HG02885 (cell line): ENCODE measurements at regions not wholly inside any gene's neighbourhood (a gene's known extent, or its start where the extent isn't known, plus 50 kb on each side); places are given as distances from the start of the nearest gene placed in this dataset.

Source experiments
- ATAC-seq: cut with Tn5 transposase; IDR thresholded peaks from one replicate; pipeline ENCODE4 v1.9.1; 2021; ENCODE audit warnings: mild to moderate bottlenecking; ENCODE audit not compliant: unreplicated experiment, poor library complexity

GRCh38 chr11:115918576-115918975 is 414.4 kb upstream of the CADM1 start:
- ATAC-seq, result no peak

DNA sequence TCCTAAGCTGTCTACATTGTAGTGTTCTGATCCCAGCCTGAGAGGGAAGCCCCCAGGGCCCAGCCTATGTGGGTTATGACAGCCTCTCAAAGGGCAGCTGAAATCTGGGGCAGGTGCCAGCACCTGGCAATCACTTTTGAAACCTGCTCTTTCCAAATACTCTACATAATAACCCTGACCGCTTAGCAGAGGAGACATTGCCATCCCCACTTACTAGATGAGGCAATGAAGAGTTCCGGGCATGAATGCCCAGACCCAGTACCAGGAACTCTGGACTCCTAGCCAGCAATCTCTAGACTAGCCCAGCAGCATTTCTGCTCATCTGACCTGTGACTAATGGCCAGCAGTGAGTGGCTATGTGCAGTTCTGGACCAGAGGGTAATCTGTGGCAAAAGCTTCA is 412.4 kb upstream of the CADM1 start:
- no peak for ATAC-seq

- ATAC-seq, result peak; percentile 76
Measured at GRCh38 chr11:115912484-115912945, 408.3 kb upstream of the CADM1 start.

DNA sequence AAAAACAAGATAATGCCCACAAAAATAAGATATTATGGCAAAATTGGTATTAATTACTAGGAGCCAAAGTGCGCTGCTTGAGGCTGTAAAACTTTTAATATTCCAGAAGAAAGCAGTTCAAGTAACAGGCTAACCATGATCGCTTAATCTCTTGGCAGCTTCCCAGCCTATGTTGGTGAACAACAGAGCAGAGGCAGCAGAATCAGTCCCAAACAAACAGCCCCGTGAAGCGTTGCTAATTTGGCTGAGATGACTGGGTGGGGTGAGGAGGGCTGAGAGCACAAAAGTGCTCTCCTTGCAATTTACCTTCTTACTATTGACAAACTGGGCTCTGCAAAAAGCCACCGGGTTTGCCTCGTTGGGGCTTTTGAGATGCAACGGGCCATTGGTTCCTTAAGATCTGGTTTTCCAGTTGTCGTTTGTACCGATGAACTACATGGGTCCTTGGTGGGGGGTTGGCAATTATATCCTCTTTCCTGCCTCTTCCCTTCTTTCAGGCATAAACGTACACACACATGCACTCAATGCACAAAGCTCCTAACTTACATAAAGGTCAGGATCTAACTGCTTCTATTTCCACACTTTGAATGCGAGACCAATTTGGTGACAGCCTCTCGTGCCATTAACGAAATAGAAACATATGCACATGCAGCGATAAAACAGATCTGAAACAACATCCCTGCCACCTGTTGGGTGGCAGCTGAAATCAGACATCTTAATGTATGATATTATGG is 407.6 kb upstream of the CADM1 start:
- ATAC-seq, result no peak

- no peak for ATAC-seq
Measured at GRCh38 chr11:115910379-115910778, 406.2 kb upstream of the CADM1 start.

GRCh38 chr11:115906171-115906570 is 402.0 kb upstream of the CADM1 start:
- ATAC-seq, result no peak

- no peak for ATAC-seq
Measured at GRCh38 chr11:115905341-115906000, 401.3 kb upstream of the CADM1 start.

DNA sequence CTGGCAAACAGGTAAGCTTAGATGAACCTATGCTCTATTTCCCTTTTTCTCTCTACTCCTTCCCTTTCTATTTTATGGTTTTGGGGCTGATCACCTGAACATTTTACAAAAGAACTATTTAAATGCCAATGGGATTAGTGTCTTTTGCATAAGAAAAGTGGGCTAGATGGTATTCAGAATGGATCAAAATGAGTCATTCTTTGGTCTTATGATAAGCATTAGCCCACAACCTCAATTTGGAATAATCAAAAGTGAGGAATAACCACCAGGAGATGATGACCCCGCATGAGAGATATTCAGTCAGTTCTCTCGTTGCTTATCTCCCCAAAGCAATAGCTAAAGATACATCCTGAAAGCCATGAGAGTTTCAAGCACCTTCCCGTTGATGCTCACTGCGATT is 399.0 kb upstream of the CADM1 start:
- ATAC-seq, result no peak

GRCh38 chr11:115901069-115901468 is 396.9 kb upstream of the CADM1 start:
- no peak for ATAC-seq

GRCh38 chr11:115900111-115900510 is 395.9 kb upstream of the CADM1 start:
- ATAC-seq, result no peak

- no peak for ATAC-seq
Measured at GRCh38 chr11:115897707-115898106, 393.5 kb upstream of the CADM1 start.

DNA sequence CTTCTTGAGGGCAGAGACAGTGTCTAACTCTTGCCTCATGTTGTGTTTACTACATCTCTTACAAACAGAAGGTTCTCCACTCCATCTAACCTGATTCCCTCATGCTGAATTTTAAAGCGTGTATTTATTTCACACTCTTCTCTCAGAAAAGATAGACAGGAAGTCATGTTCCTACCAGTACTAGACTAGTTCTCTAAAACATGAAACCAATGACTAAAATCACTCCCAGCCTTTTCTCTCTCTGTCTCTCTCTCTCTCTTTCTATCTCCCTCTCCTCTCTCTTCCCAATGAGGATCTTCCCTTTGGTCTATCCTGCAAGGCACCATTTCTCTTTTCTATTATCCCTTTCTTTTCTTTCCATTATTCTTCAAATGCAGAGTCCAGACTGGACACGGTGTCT is 391.9 kb upstream of the CADM1 start:
- ATAC-seq, result peak; percentile 63

GRCh38 chr11:115895594-115895993 is 391.4 kb upstream of the CADM1 start:
- ATAC-seq, result no peak

- ATAC-seq, result no peak
Measured at GRCh38 chr11:115894176-115894575, 390.0 kb upstream of the CADM1 start.

- no peak for ATAC-seq
Measured at GRCh38 chr11:115893461-115894099, 389.4 kb upstream of the CADM1 start.

GRCh38 chr11:115892016-115892415 is 387.8 kb upstream of the CADM1 start:
- no peak for ATAC-seq

GRCh38 chr11:115891581-115891980 is 387.4 kb upstream of the CADM1 start:
- no peak for ATAC-seq

DNA sequence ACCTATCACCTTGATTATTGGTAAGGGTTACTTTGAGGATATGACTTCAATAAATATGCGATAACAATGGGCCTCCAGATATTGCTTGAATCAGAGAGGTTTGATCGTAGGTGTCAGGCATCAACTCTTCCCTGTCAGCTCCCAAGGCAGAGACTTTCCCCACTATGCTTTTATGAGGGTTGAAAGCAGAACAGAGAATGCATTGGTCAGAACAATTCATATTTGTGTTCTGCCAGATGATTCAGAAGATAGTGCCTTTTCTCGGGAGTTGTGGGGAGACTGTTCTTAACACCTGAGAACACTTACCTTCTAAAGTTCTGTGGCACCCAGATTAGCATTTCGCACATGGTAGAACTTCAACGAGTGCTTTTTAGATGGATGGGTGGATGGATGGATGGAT is 386.3 kb upstream of the CADM1 start:
- no peak for ATAC-seq

DNA sequence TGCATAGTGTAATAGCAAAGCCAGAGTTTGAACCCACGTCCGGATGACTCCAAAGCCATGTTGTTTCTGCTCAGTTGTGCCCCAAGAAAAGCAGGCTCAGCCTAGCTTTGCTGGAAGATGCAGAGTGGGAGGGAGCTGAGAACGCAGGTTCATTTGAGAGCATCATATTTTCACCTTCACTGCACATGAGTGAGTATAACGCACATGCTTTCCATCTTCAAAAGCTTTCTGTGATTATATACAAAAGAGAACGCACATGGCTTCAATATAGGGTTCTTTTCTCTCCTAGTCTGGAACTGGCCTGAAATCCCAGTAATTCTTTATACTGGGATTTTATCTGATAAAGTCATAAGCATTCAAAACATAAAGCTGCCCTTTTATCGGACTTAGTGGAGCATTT is 385.5 kb upstream of the CADM1 start:
- ATAC-seq, result no peak

DNA sequence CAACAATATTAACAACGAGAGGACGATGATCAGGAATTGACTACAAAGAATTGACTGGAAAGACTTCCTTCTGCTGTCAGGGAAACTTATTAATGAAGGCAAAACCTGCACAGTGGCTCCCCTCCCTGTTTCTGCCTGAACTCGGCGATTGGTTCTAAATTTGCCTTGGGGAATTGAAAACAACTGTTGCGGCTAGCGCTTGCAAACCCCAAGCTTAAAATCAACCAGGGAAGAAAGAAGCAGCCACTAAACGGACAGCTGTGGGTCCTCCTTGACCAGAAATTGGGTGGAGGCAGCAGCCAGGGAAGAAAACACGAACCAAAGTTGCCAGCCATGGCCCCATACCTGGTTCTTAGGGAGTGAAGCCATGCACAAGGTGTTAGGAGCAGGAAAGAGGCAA is 383.5 kb upstream of the CADM1 start:
- ATAC-seq, result no peak

GRCh38 chr11:115887316-115887715 is 383.1 kb upstream of the CADM1 start:
- no peak for ATAC-seq

DNA sequence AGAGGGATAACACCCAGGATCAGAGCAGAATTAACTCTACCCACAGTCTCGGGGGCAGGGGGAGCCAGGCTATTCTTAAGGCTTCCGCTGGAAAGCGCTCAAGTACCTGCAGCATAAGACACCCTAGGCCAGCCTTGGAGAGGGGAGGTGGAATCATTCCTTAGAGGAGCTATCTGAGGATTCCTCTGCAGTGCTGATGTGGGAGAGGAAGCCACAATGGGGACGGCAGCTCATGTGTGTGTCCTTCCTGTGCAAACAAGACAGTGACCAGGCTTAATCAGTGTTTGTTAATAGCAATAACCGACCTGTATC is 382.2 kb upstream of the CADM1 start:
- ATAC-seq, result no peak
